ENCODE measurements at regions not wholly inside any gene's neighbourhood (a gene's known extent, or its start where the extent isn't known, plus 50 kb on each side); places are given as distances from the start of the nearest gene placed in this dataset.
A peak's percentile ranks its signal among the peaks of the same experiment; 100 is the strongest.

DNA sequence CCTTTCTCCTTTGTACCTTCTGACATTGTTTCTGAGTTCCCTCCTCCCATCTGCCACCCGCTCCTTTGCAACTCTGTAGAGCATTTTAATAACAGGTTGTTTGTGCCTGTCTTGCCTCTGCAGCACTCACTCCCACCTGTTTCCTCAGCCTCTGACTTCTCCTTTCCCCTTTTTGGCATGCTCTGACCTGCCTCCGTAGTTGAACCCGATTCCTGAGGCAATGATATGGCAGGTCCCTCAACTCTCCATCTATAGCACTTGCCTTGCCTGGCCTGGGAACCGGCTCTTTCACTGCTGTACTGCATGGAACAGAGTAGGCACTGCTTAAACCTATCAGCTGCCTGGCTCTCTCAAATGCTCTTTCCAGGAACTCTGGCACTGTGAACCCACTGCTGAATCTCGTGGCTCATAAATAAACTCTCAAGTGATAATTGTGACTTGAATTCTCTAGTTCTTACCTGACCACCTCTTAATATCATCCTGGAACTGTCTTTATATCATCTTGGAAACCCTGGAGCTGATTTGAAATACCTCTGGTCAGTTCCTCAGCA, 50.3 kb downstream of the UTRN start:
- DNase-seq (ENCODE audit: low read depth, low spot score) = no peak
- in situ Hi-C loops (cut with HindIII; ENCODE audit: low pct_unique_long_range_greater_than_20kb, low sequenced_read_pairs) = no loop called here

DNA sequence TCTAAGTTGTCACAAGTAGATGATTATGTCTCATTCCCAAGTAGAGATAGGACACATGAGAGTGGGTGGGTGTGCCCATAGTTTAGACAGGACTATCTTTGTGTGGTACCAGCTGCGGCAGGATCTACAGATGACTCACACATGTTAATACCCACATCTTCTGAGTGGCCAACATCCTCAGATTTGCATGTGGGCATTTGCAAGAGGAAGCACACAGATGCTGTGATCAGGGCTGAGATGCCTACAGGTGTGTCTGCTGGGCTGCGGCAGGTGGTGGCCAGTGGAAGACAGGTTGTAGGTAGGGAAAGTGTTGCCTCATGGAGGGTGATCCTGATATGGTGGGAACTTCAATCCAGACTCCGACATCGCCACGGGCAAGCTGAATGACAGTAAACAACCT, 50.8 kb downstream of the UTRN start:
- peak; percentile 64 for DNase-seq (ENCODE audit: low read depth, low spot score)
- in situ Hi-C loops (cut with HindIII; ENCODE audit: low pct_unique_long_range_greater_than_20kb, low sequenced_read_pairs) = no loop called here

DNA sequence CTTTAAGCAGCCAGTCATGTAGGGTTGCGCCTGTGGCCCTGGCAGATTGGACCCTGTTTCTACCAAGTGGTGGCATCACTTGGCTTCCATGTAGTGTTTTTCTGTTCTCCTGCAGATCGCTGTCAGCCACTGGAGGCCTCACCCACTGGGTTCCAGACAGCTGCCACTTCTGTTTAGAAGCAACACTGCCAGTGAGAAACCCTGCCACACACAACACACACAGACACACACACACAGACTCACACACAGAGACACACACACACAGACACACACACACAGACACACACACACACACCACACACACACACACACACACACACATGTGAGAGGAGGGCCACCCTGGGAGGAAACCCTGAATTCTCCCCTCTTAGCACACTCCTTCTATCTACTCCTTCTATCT, 51.8 kb downstream of the UTRN start:
- in situ Hi-C loops (cut with HindIII; ENCODE audit: low pct_unique_long_range_greater_than_20kb, low sequenced_read_pairs) = no loop called here
- DNase-seq (ENCODE audit: low read depth, low spot score) = no peak

DNA sequence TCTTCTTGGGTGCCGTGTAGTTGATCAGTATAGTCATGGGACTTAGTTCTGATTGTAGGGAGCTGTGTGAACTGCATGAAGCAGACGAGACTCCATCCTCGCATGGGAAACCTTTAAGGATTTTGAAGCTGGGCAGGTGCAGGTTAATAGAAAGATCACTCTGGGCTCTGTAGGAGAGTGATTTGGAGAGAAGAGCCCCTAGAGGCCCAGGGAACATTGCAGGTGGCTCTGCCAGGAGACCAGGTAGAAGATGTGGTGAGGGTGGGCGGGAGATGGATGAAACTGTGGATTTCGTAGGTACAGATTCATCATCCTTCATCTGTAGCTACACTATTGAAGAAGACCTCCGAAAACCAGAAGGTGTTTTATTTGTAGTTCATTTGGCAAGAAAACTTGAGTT, 53.3 kb downstream of the UTRN start:
- in situ Hi-C loops (cut with HindIII; ENCODE audit: low pct_unique_long_range_greater_than_20kb, low sequenced_read_pairs) = no loop called here
- DNase-seq (ENCODE audit: low read depth, low spot score) = no peak

DNA sequence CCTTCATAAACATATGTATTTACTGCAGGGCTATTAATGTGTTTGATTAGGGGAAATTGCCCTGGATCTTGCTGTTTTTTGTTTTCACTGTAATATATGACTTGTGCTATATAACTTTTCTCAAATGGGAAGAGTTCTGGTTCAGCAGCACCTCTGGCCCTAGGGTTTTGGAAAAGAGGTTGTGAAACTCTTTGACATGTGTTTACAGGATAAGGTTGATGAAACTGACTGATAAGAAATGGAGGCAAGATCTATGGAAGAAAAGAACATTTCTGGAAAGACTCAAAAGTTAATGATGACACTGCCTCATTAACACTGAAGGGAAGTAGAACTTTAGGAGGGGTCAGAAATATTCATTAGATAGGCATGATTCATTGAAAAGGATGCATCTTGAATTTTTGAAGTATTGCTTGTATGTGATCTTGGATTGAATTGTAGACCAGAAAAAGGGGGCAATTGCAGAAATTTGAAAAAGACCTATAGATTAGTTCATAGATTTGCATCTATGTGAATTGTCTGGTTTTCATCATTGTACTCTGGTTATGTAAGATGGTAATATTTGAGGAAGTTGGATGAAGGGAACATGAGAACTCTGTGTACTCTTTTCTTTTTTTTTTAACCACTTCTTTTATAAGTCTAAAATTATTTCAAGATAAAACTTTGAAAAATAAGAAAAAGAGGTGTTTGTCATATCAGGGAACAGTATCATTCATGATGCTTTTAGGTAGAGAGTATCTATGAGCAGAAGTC, 54.0 kb downstream of the UTRN start:
- in situ Hi-C loops (cut with HindIII; ENCODE audit: low pct_unique_long_range_greater_than_20kb, low sequenced_read_pairs) = no loop called here

DNA sequence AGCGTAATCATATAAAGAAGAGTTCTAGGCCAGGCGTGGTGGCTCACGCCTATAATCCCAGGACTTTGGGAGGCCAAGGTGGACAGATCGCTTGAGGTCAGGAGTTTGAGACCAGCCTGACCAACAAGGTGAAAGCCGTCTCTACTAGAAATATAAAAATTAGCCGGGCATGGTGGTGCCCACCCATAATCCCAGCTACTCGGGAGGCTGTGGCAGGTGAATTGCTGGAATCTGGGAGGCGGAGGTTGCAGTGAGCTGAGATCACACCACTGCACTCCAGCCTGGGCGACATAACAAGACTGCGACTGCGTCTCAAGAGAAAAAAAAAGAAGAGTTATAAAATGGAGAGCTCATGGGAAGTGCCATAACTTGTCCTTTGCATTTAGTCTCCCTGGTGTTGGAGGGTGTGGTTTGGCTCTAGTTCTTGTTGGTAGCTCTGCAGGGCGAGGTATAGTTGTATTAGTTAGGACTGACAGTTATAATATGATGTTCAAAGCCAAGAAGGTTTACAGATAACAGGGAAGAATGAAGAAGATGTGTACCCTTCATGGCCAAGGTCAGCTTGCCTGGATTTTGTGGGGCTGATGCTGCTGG, 54.8 kb downstream of the UTRN start:
- in situ Hi-C loops (cut with HindIII; ENCODE audit: low pct_unique_long_range_greater_than_20kb, low sequenced_read_pairs) = no loop called here
- DNase-seq (ENCODE audit: low read depth, low spot score) = no peak

More for the DNA sequence above, 54.0 kb downstream of the UTRN start:
- DNase-seq (ENCODE audit: low read depth, low spot score) = no peak

GRCh38 chr6:144340541-144341371, 55.6 kb downstream of the UTRN start:
- DNase-seq (ENCODE audit: low read depth, low spot score) = no peak

GRCh38 chr6:144341831-144342527, 56.8 kb downstream of the UTRN start:
- no peak for DNase-seq (ENCODE audit: low read depth, low spot score)
- in situ Hi-C loops (cut with HindIII; ENCODE audit: low pct_unique_long_range_greater_than_20kb, low sequenced_read_pairs) = no loop called here

More at GRCh38 chr6:144340541-144341371, 55.6 kb downstream of the UTRN start:
- in situ Hi-C loops (cut with HindIII; ENCODE audit: low pct_unique_long_range_greater_than_20kb, low sequenced_read_pairs) = no loop called here

DNA sequence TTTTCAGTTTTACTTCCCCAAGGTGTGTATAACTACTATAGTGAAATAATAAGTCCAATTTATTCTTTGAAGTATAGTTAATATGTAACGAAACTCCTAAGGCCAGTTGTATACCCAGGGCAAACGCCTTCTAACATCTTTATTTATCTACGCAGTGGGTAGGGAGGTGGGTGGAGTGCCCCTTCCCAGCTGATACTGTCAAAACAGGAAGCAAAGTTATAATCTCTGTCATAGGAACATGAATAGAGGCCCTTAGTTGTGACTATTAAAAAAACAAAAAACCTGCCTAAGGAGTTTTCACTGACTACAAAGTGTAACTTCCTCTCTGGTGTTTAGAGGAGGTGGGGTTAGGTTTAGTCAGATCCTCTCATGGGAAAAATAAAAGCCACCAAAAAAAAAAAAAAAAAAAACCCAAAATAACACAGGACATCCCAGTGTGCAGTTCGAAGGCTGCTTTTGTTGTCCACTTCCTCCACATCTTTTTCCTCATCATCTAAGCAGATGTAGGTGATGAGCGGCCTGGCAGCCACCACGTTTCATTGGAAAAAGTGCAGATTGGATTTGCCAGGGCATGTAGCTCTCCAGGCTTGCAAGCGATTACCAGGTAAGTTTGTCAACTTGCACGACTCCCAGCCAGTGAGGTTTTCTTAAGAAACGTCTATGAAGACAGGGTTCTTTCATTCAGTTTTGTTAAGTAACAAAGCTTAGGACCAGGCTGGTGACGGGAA, 58.7 kb downstream of the UTRN start:
- in situ Hi-C loops (cut with HindIII; ENCODE audit: low pct_unique_long_range_greater_than_20kb, low sequenced_read_pairs) = no loop called here
- DNase-seq (ENCODE audit: low read depth, low spot score) = no peak

- DNase-seq (ENCODE audit: low read depth, low spot score) = no peak
Measured at GRCh38 chr6:144344646-144345045, 59.5 kb downstream of the UTRN start.

GRCh38 chr6:144345451-144345850, 60.3 kb downstream of the UTRN start:
- no peak for DNase-seq (ENCODE audit: low read depth, low spot score)
- in situ Hi-C loops (cut with HindIII; ENCODE audit: low pct_unique_long_range_greater_than_20kb, low sequenced_read_pairs) = no loop called here

More at GRCh38 chr6:144344646-144345045, 59.5 kb downstream of the UTRN start:
- in situ Hi-C loops (cut with HindIII; ENCODE audit: low pct_unique_long_range_greater_than_20kb, low sequenced_read_pairs) = no loop called here

DNA sequence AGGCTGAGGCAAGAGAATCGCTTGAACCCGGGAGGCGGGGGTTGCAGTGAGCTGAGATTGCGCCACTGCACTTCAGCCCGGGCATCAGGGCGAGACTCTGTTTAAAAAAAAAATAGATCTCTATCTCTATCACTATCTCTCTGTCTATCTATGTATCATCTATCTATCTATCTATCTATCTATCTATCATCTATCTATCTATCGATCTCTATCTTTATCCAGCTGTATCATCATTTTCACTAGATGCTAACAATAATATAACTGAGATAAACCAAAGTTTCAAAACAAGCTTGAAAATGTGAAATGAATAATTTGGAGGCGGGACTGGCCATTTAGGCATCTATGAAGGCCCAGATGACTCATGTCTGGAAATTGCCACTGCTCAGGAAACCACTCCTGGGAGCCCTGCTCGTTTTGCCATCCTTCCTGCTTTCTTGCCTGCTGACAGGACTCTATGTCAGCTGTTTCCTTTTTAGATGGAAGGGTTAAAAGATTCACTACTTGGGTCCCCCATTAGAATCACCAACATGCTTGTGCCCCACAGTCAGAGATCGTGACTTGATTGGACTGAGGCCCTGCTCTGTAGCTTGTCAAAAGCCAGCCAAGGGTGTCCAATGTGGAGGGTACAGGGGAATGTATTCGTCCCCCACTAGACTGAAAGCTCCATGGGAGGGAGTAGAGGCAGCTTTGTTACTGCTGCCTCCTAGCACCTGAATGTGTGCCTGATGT, 61.7 kb downstream of the UTRN start:
- no peak for DNase-seq (ENCODE audit: low read depth, low spot score)
- in situ Hi-C loops (cut with HindIII; ENCODE audit: low pct_unique_long_range_greater_than_20kb, low sequenced_read_pairs) = no loop called here

GRCh38 chr6:144347448-144347759, 62.3 kb downstream of the UTRN start:
- in situ Hi-C loops (cut with HindIII; ENCODE audit: low pct_unique_long_range_greater_than_20kb, low sequenced_read_pairs) = no loop called here
- no peak for DNase-seq (ENCODE audit: low read depth, low spot score)

DNA sequence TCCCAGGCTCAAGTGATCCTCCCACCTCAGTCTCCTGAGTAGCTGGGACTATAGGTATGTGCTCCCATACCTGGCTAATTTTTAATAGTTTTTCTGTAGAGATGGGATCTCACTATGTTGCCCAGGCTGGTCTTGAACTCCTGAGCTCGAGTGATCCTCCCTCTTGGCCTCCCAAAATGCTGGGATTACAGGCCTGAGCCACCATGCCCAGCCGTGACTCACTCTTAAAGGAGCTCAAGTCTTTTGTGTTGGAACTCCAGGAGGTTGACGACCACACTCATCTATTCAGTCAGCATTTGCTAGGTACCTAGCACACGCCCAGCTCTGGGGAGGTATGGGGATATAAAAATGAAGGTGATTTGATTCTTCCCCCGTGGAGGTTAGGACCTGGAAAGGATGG, 62.8 kb downstream of the UTRN start:
- no peak for DNase-seq (ENCODE audit: low read depth, low spot score)
- in situ Hi-C loops (cut with HindIII; ENCODE audit: low pct_unique_long_range_greater_than_20kb, low sequenced_read_pairs) = no loop called here

- peak; percentile 20 for DNase-seq (ENCODE audit: low read depth, low spot score)
- in situ Hi-C loops (cut with HindIII; ENCODE audit: low pct_unique_long_range_greater_than_20kb, low sequenced_read_pairs) = no loop called here
Measured at GRCh38 chr6:144349690-144350527, 64.8 kb downstream of the UTRN start.

GRCh38 chr6:144350528-144350880, 65.4 kb downstream of the UTRN start:
- in situ Hi-C loops (cut with HindIII; ENCODE audit: low pct_unique_long_range_greater_than_20kb, low sequenced_read_pairs) = no loop called here
- no peak for DNase-seq (ENCODE audit: low read depth, low spot score)
